Heart left ventricle (tissue), 16 donors: ENCODE measurements at regions not wholly inside any gene's neighbourhood (a gene's known extent, or its start where the extent isn't known, plus 50 kb on each side); places are given as distances from the start of the nearest gene placed in this dataset.

ENCODE experiments used
- ATAC-seq, 4 donors: fragments of 200-7000 bp; cut with Tn5 transposase; one replicate each; pipeline ENCODE4 v1.9.1; 2020 to 2022; ENCODE audit warnings: moderate library complexity in 4 of 4, mild to moderate bottlenecking in 3 of 4, moderate number of reproducible peaks in 1 of 4
- DNase-seq, 5 donors: peaks; one replicate each; pipeline ENCODE4 v3.0.0-alpha.2; 2020
- H3K27ac ChIP-seq, 12 donors: fragments of 200-600 bp; sonication (generic) in 4 of 12; one replicate each; pipeline versions ENCODE4 v1.5.0 to v1.8.0; 2016 to 2022; ENCODE audit warnings: mild to moderate bottlenecking in 2 of 12
- H3K27me3 ChIP-seq, 9 donors: fragments of 200-600 bp; sonication (generic) in 2 of 9; one replicate each; pipeline versions ENCODE4 v1.5.1 to v1.8.0; 2016 to 2022; ENCODE audit warnings: mild to moderate bottlenecking in 3 of 9
- H3K36me3 ChIP-seq, 9 donors: fragments of 200-600 bp; sonication (generic) in 2 of 9; one replicate each; pipeline versions ENCODE4 v1.5.0 to v1.8.0; 2018 to 2022; ENCODE audit warnings: mild to moderate bottlenecking in 2 of 9
- H3K4me1 ChIP-seq, 12 donors: fragments of 200-600 bp; sonication (generic) in 4 of 12; one replicate each; pipeline versions ENCODE4 v1.5.0 to v1.8.0; 2016 to 2022; ENCODE audit warnings: mild to moderate bottlenecking in 3 of 12
- H3K4me3 ChIP-seq, 12 donors: fragments of 200-600 bp; sonication (generic) in 4 of 12; one replicate each; pipeline versions ENCODE4 v1.5.0 to v1.8.0; 2017 to 2022; ENCODE audit warnings: mild to moderate bottlenecking in 9 of 12, moderate library complexity in 4 of 12
- H3K9me3 ChIP-seq, 12 donors: fragments of 200-600 bp; sonication (generic) in 4 of 12; one replicate each; pipeline versions ENCODE4 v1.5.0 to v1.8.0; 2016 to 2022; ENCODE audit warnings: mild to moderate bottlenecking in 1 of 12
- POLR2A ChIP-seq, 2 donors: fragments of 450-650 bp; IDR thresholded peaks; one replicate each; pipeline ENCODE4 v1.6.1; 2017; ENCODE audit warnings: antibody characterized with exemption in 2 of 2, mild to moderate bottlenecking in 2 of 2, moderate library complexity in 2 of 2
- WGBS, 4 donors: extraction: QIAGEN DNeasy Blood & Tissue Kit in 2 of 4; methylation state at CpG; one replicate each; pipeline versions ENCODE4 v1.1.5 to v1.1.7; 2013 to 2018; 5-methylcytosine and 5-hydroxymethylcytosine counted together
- intact Hi-C, 10 donors: fragments of 100-400 bp; cut with DNase I; formaldehyde crosslinking; loops; one replicate each; pipeline versions ENCODE4 v1.11.1 to v1.14.2; 2022
- TF ChIP-seq, protein P1 (sequence below), 12 donors: fragments of 200-600 bp; sonication (generic) in 4 of 12; IDR thresholded peaks; one replicate each; pipeline versions ENCODE4 v1.5.0 to v1.8.0; 2018 to 2022; ENCODE audit warnings: antibody characterized with exemption in 12 of 12, mild to moderate bottlenecking in 5 of 12
- donor health status: ischemic (EF 13 %, LVEDD 7.1; RV severe dilation, severe dysfunction).
- donor health status: healthy with polysubstance abuse.
- donor health status: DM: no; HTN: yes; CAD: no.
- donor health status: DM: no; HTN: no; CAD: no.
- donor health status: ischemic (EF 25% LVEDD 6.9; RV normal size, moderate dysfunction).
- donor health status: ischemic (EF 25% LVEDD 5.7; RV mildly dilated, moderate dysfunction).
- donor health status: healthy.
- donor health status: DM: yes; HTN: yes; CAD: no.
- donor health status: ischemic (EF 35%, LVEDD 5.7; RV mildly dilated, moderate dysfunction).
- donor health status: nonischemic (EF 11% LVEDD 7.7; RV severe dilation, severe dysfunction).
- donor health status: DM: yes; HTN: yes; CAD: no.
- donor health status: PGD.
- donor health status: ischemic (EF 29% LVEDD 5.4; RV normal size, mild dysfunction).
- donor health status: nonischemic (EF 23%, LVEDD 6.1; RV moderate dilation, normal function).

DNA sequence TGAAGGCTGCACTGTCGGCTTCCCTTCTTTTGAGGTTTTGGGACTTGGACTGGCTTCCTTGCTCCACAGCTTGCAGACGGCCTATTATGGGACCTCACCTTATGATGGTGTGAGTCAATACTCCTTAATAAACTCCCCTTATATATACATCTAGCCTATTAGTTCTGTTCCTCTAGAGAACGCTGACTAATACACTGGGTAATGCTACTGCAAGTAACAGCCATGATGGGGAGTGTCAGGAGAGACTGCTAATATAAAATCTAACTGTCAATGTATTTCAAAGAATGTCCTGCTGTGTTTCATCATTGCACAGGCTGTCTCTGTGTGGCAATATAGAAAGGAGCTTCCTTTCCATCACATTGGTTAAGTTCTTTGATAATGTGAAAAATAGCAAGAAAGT lies 57.7 kb upstream of the UST start:
- no peaks in the 10 kb centered on the region for H3K4me1 ChIP-seq
- no peak for TF ChIP-seq POLR2A (IDR thresholded peaks at IDR 0.05)
- TF ChIP-seq, protein P1, sequence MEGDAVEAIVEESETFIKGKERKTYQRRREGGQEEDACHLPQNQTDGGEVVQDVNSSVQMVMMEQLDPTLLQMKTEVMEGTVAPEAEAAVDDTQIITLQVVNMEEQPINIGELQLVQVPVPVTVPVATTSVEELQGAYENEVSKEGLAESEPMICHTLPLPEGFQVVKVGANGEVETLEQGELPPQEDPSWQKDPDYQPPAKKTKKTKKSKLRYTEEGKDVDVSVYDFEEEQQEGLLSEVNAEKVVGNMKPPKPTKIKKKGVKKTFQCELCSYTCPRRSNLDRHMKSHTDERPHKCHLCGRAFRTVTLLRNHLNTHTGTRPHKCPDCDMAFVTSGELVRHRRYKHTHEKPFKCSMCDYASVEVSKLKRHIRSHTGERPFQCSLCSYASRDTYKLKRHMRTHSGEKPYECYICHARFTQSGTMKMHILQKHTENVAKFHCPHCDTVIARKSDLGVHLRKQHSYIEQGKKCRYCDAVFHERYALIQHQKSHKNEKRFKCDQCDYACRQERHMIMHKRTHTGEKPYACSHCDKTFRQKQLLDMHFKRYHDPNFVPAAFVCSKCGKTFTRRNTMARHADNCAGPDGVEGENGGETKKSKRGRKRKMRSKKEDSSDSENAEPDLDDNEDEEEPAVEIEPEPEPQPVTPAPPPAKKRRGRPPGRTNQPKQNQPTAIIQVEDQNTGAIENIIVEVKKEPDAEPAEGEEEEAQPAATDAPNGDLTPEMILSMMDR (IDR thresholded peaks at IDR 0.05) = no peak
- no peak for DNase-seq
- H3K27me3 ChIP-seq = no peaks in the 10 kb centered on the region
- ATAC-seq = no peak
- intact Hi-C loops = no loop called here
- WGBS, 4 donors = 77 to 89% (median 86%) methylated on average over 3 of the region's 3 CpGs
- no peaks in the 10 kb centered on the region for H3K9me3 ChIP-seq
- H3K27ac ChIP-seq = no peak overlapping the region
- no peak overlapping the region for H3K4me3 ChIP-seq
- no peaks in the 10 kb centered on the region for H3K36me3 ChIP-seq

DNA sequence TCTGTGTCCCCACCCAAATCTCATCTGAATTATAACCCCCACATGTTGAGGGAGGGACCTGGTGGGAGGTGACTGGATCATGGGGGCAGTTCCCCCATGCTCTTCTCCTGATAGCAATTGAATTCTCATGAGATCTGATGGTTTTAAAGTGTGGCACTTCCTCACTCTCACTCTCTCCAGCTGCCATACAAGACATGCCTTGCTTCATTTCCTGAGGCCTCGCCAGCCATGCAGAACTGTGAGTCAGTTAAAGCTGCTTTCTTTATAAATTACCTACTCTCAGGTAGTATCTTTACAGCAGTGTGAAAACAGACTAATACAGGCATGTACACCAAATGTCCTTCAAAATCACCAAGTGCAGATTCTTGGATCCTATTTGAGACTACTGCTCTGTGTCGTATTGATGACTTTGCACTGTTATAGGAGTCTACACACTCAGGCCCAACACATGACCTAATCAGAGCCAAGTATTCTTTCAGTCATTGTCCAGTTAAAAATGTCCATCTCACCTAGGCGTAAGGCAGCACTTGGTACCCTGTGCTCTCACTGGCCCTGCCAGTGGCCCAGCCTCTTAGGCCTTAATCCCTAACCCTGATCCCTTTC lies 52.8 kb upstream of the UST start:
- no peaks in the 10 kb centered on the region for H3K36me3 ChIP-seq
- ATAC-seq (no peak), DNase-seq (no peak)
- no peaks in the 10 kb centered on the region for H3K9me3 ChIP-seq
- intact Hi-C loops = no loop called here
- H3K4me3 ChIP-seq = no peak overlapping the region
- no peak overlapping the region for H3K27ac ChIP-seq
- WGBS, 4 donors = 82 to 92% (median 90%) methylated on average over 3 of the region's 3 CpGs
- TF ChIP-seq, protein P1 (IDR thresholded peaks at IDR 0.05) = no peak
- no peaks in the 10 kb centered on the region for H3K4me1 ChIP-seq
- no peaks in the 10 kb centered on the region for H3K27me3 ChIP-seq
